ENCODE measurements at regions not wholly inside any gene's neighbourhood (a gene's known extent, or its start where the extent isn't known, plus 50 kb on each side); places are given as distances from the start of the nearest gene placed in this dataset.
A peak's percentile ranks its signal among the peaks of the same experiment; 100 is the strongest.
"Not testable (repeated sequence)": the region's sequence is repeated elsewhere in the genome, so short reads cannot be mapped to it uniquely, and the experiment has no call there.

DNA sequence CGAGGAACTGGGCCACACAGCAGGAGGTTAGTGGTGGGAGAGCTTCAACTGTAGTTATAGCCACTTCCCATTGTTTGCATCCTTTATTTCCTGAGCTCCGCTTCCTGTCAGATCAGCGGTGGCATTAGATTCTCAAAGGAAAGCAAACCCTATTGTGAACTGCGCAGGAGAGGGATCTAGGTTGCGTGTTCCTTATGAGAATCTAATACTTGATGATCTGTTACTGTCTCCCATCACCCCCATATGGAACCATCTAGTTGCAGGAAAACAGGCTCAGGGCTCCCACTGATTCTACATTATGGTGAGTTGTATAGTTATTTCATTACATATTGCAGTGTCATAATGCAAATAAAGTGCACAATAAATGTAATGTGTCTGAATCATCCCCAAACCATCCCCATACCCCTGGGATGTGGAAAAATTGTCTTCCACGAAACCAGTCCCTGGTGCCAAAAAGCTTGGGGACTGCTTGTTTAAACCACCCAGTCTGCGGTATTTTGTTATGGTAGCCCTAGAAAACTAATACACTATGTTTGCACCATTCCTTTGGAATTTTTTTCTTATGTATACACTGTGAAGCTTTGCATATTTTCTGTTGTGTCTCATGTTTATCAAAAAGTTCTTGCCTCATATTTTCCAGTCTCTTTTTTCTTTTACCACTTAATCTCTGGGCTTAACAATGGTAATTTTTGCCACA lies 136.6 kb upstream of the IVNS1ABP start:
- no peak for DNase-seq (ENCODE audit: extremely low read depth in 1 of 11, low read depth in 9 of 11, low spot score in 4 of 11)

DNA sequence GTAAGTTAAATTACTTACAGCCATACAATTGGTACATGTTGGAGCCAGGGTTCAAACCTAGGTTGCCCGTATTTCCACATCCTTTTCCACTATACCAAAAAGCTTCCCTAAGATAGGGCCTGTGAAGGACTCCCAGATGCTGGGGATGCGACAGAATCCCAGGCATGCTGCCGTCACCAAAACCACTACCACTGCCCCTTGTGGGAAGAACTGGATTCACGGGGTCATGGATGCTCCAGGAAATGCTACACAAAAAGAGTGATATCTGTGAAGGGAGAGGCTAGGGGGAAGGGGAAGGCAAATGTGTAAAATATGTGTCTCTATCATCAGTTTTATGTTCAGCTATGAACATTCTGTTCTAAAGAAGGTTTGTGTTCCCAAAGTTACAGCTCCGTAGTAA lies 133.9 kb upstream of the IVNS1ABP start:
- no peak for DNase-seq (ENCODE audit: extremely low read depth in 1 of 11, low read depth in 9 of 11, low spot score in 4 of 11)

DNA sequence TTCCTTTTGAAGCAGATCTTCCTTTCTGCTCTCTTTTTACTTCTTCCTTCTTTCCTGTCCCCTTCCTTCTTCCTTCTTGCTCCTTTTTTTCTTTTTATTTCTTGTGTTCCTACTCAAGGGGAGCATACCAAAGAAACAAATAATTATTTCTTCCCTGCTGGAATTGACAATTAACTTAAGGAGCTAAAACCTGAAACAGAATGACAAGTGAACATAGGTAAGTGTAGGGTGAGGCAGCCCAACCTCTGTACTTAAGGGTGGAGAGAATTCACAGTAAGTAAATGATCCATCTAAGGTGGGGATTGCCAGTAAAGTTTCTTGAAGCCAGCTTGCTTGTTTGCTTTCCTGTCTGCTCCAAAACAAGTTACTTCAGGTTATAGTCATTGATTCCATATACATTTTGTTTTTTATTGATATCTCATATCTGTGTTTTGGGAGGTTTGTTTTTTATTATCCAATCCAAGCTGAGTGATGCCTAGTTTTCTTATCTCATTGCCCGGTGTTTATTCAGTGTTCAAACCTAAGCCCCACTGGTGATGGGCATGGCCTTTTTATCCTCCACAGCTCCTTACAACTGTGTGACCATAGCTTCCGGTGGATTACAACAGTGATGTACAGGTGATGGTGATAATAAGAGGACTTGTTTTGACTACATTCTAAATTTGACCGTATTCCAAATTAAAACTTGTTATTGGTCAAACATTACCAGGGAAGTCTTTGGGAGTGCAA lies 133.2 kb upstream of the IVNS1ABP start:
- no peak for DNase-seq (ENCODE audit: extremely low read depth in 1 of 11, low read depth in 9 of 11, low spot score in 4 of 11)

DNA sequence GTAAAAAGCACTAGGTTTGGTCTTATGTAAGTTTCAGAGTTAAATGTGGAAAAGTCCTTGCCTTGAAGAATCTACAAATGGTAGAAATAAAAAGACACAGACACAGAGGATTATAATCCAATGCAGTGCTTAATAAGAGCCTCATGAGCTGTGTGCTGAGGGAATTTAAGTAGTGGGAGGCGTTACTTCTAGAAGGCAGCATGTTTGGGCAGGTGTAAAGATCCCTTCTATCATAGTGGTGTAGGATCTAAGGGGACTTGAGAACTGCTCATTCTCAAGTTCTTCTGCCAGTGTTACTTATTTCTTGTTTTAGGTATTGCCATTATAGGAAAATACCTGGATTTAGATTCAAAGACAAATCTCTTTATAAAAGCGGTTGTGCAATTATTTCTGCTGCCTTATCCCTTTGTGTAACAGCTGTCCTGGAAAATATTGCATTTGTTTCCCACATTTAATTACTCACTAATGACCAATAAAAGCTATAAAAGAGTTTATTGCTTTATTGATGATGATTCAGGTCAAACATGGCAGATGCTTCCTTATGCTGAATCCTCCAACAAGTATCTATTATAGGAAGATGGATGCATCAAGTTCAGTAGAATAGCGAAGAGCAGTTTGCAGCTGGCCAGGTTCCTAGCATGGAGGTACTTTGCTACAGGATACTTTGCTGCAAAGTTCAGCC lies 132.5 kb upstream of the IVNS1ABP start:
- DNase-seq (ENCODE audit: extremely low read depth in 1 of 11, low read depth in 9 of 11, low spot score in 4 of 11): no peak

DNA sequence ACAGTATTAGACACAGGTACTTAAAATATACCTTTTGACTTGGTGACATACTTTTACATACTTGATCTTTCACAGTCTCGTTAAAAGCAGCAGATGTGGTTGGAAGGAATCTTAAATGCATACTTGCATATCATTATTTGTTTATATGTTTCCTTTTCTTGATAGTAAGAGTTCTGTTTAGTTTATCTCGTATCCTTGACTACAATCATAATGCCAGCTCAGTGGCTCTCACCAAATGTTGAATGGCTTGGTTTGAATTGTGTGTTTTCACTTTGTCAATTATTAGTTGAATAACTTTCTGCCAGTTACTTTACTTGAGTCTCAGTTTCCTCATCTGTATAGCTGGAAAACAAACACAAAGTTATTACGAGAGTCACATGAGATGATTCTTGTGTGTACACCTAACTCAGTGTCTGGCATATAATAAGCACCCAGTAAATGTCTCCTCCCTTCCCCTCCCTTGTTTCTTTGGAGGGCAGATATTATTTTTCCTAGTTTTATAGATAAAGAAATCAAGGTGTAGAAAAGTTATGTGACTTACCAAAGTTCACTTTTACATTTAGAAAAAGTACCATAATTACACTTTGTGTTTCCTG lies 131.6 kb upstream of the IVNS1ABP start:
- DNase-seq (ENCODE audit: extremely low read depth in 1 of 11, low read depth in 9 of 11, low spot score in 4 of 11): no peak

DNA sequence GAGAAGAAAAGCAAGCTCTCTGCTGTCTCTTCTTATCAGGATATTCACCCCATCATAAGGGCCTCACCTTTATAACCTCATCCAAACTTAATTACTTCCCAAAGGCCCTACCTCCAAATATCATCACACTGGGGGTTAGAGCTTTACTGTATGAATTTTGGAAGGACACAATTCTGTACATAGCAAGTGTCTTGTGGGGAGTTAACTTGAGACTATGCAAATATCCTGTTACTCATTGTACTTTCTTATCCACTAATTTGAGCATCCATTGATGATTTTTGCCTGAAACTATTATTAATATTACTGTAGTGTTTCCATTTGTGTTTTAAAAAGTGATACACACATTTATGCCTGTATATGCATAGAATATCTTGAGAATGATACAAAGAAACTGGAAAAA lies 129.1 kb upstream of the IVNS1ABP start:
- no peak for DNase-seq (ENCODE audit: extremely low read depth in 1 of 11, low read depth in 9 of 11, low spot score in 4 of 11)

DNA sequence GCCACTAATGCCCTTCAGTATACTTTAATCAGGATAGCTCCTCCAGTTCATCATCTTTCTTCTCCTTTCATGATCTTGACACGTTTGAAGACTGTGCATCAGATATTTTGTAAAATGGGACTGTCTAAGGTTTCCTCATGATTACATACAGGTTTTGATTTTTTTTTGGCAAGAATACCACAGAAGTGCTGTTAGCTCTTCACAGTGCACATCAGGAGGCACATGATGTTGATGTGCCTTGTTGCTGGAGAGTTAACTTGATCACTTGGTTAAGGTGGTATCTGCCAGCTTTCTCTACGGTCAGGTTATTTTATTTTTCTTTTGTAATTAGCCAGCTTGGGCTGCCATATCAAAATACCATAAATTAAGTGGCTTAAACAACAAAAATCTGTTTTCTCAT lies 128.6 kb upstream of the IVNS1ABP start:
- DNase-seq (ENCODE audit: extremely low read depth in 1 of 11, low read depth in 9 of 11, low spot score in 4 of 11): no peak

DNA sequence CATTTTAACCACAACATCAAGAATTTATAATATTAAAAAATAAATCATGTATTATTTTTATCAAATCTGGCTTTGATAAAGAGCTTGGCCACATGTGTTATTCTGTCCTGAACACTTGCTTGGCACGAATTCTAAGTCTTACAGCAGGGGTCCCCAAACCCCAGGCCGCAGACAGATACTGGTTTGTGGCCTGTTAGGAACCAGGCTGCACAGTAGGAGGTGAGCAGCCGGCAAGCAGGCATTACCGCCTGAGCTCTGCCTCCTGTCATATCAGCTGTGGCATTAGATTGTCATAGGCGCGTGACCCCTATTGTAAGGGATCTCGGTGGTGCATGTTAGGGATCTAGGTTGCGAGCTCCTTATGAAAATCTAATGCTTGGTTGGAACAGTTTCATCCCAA lies 127.6 kb upstream of the IVNS1ABP start:
- DNase-seq (ENCODE audit: extremely low read depth in 1 of 11, low read depth in 9 of 11, low spot score in 4 of 11): no peak

DNA sequence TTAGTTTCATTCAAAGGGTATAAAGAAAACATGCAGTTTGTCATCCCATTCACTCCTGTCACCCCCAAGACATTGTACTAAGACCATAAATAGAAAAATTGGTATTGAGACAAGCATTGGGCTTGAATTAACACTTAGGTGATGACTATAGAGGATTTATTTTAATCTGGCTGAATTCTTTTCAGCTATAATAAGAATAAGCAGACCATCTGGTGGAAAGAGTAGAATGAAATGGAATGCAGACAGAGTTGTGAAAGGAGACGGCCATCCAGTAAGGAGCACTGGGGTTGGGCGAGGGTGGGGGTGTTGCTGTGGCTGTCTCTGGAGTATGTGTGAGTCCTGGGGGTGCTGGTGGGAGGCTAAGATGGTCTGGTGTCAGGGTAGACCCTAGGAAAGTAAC lies 125.0 kb upstream of the IVNS1ABP start:
- no peak for DNase-seq (ENCODE audit: extremely low read depth in 1 of 11, low read depth in 9 of 11, low spot score in 4 of 11)

DNA sequence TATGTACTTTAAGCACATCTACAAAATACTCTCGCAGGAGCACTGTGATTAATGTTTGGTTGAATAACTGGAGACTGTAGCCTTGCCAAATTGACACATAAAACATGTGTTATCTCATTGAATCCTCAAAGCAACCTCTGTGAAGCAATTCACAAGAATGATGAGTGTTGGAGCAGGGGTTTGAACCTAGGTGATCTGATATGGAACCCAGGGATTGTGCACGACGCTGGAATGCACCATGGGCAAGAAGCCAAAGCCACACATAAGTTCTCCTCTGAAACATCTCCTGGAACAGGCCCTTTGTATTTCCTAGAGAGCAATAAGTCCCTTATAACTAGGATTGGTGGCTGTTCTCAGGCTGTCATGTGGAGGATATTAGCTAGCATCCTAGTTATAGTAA lies 124.6 kb upstream of the IVNS1ABP start:
- DNase-seq (ENCODE audit: extremely low read depth in 1 of 11, low read depth in 9 of 11, low spot score in 4 of 11): peak in 6 of 11 donors; percentile 17 to 57 (median 32)

DNA sequence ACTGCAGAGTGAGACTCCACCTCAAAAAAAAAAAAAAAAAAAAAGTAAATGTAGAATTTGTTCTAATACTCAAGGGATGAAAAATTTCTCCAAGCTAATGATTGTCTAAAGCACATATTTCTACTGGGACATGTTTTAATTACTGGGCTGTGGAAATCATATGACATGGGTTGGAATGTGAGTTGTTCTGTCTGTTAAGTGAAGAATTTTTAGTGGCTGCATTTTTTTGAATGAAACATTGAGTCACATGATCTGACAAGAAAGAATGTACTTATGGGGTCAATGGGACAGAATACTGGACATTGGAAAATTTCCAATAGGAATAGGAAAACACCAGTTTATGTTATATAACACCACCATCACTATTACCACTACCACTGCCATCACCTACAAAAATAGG lies 123.8 kb upstream of the IVNS1ABP start:
- DNase-seq (ENCODE audit: extremely low read depth in 1 of 11, low read depth in 9 of 11, low spot score in 4 of 11): peak in 6 of 11 donors; percentile 24 to 68 (median 64)

DNA sequence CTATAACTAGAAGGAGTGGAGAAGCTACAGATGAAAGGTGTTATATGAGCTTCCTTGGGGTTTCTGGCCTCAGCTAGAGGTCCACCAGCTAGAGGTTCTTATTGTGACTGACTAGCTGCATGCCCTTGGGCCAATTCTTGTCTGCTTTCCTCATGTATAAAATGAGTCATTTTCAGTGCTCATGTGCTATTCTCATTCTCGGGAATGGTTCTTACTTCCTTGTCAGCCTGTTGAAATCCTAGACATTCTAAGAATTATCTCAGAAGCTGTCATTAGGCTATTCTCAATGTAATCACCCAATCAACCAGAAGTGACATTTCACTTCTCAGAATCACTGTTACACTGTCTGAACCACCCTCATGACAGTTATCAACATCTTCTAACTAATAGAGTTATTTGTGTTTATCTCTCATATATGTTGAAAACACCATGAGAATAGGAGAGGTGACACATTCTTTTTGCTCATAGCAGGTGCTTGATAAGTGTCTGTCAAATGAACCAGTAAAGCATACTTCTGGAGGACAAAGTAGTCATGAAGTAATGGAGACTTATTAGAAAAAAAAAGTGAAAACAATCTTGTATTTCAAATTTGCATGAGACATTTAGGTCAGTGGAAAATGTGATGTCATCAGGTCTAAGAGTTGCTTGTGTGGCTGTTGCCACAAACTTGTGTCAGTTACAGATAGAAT lies 122.8 kb upstream of the IVNS1ABP start:
- DNase-seq (ENCODE audit: extremely low read depth in 1 of 11, low read depth in 9 of 11, low spot score in 4 of 11): no peak

DNA sequence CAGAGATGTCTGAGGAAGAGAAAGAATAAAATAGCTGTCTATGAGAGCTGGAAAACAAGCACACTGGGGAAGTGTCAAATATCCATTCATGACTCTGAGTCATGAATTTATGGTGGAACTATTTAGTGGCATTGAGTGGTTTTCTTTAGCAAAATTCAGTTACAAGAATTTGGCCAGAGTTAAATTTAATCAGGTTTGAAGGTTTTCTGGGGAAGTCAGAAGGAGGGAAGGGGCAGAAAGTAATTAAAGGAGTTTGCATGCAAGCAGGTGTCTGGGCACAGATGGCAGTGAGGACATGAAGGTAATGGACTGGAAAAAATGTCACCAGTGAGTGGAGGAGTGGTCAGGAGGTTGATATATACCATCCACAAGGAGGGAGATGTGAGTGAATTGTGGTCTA lies 121.9 kb upstream of the IVNS1ABP start:
- peak in 1 of 11 donors; percentile 7 for DNase-seq (ENCODE audit: extremely low read depth in 1 of 11, low read depth in 9 of 11, low spot score in 4 of 11)

DNA sequence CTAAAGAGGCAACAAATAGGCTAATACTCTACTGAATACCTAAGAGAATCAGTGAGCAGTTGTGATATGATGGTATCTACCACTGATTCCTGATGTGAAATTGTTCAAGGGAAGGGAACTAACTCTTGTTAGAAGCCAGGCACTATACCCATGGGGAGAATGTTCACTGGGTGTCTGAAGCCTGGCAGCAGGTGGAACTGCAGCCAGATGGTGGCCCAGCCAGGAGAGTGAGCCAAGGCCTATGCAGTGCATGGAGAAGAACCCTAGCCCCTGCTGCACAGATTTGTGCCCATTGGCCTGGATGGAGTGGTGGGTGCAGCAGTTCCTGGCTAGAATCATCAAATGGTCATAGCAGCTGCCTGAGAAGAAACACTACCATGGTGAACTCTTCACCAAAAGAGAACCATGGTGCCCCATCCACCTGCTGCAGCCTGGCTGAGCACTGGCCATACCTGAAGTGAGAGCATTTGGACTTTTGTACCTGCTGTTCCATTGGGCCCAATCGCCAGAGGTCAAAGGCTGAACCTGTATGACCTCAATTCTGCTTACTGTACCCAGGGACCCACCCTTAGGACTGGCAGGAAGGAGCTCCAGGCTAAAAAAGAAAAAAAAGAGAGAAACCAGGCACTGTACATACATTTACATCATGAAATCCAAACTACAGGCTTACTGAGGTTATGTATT lies 118.8 kb upstream of the IVNS1ABP start:
- DNase-seq (ENCODE audit: extremely low read depth in 1 of 11, low read depth in 9 of 11, low spot score in 4 of 11): no peak

DNA sequence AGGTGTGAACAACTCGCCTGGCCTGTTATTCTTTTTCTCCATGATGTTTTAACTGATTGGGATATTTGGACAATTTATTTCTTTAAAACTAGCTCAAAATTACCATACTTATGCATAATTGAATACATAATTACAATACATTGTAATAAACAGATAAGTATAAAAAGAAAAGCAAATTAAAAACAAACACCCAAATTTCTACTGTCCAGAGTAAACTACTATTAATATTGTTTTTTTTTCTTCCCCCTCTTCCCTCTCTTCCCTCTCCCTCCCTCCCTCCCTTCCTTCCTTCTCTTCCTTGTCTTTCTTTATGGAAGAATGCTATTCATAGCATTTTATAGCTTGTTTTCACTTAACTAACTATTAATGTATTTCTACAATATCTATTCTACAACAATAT lies 117.7 kb upstream of the IVNS1ABP start:
- DNase-seq (ENCODE audit: extremely low read depth in 1 of 11, low read depth in 9 of 11, low spot score in 4 of 11): no peak

DNA sequence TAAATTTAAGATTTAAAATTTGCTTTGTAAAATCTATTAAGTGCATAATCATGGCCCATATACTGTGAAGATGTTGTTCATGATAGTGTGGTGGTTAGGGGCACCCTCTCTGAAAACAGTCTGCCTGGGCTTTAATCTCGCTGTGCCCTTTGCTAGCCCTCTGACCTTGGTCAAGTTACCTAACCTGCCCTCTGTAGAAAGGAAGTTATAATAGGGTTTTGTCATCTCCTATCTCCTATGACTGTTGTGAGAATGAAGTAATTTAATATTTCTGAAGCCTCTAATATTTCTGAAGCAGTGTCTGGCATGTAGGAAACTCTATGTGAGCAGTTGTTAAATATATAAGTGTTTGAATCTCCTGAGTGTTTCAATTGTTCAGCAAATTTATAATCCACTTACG lies 116.6 kb upstream of the IVNS1ABP start:
- DNase-seq (ENCODE audit: extremely low read depth in 1 of 11, low read depth in 9 of 11, low spot score in 4 of 11): no peak

DNA sequence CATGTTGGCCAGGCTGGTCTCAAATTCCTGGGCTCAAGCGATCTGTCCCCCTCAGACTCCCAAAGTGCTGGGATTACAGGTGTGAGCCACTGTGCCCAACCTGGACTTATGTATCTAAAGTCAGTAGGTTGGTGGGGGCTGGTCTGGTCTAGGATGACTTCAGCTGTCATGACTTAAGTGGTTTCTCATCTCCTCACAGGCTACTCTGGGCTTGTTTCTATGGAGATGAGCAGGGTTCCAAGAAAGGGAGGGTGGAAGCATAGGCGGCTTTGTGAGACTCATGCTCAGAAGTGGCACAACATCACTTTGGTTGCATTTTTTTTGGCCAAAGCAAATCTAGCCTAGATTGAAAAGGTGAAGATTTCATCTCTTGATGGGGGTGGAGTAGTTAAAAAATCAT lies 115.9 kb upstream of the IVNS1ABP start:
- no peak for DNase-seq (ENCODE audit: extremely low read depth in 1 of 11, low read depth in 9 of 11, low spot score in 4 of 11)

DNA sequence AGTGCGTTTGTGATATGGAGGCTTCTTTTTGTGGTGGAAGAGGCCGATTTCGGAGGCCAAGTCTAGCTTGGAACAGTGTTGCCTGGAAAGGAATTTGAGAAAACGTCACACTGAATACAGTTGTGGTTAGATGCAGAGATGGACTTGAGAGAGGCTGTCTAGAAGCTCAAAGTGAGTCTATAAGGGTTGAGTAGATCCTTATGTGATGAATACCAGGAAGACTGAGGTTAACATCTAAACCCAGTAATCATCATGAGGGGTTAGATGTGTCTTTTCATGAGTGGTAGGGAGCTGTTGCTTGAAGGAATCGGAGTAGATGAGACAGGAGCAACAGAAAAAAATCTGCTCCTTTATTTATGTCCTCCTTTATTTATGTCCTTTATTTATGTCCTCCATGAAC lies 114.6 kb upstream of the IVNS1ABP start:
- DNase-seq (ENCODE audit: extremely low read depth in 1 of 11, low read depth in 9 of 11, low spot score in 4 of 11): no peak

DNA sequence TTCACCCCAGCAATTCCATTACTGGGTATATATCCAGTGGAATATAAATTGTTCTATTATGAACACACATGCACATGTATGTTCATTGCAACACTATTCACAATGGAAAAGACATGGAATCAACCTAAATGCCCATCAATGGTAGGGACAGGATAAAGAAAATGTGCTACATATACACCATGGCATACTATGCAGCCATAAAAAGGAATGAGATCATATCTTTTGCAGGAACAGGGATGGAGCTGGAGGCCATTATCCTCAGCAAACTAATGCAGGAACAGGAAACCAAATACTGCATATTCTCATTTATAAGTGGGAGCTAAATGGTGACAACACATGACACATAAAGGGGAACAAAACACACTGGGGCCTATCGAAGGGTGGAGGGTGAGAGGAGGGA lies 112.6 kb upstream of the IVNS1ABP start:
- DNase-seq (ENCODE audit: extremely low read depth in 1 of 11, low read depth in 9 of 11, low spot score in 4 of 11): not testable (repeated sequence)
